ENCODE measurements at regions not wholly inside any gene's neighbourhood (a gene's known extent, or its start where the extent isn't known, plus 50 kb on each side); places are given as distances from the start of the nearest gene placed in this dataset.

GRCh38 chr6:78593898-78594667, 273.3 kb upstream of the IRAK1BP1 start:
- Histone ChIP-seq H3K36me3 (ENCODE audit: control insufficient read depth, low read depth, low read length) (no peaks in the 10 kb centered on the region), H3K27ac (ENCODE audit: low read length) (no peak overlapping the region), H3K27me3 (ENCODE audit: control insufficient read depth, insufficient read depth, low read length) (no peaks in the 10 kb centered on the region), H3K9me3 (ENCODE audit: control insufficient read depth, low read depth, low read length) (no peaks in the 10 kb centered on the region), H3K4me1 (ENCODE audit: control insufficient read depth, low read depth, low read length) (no peaks in the 10 kb centered on the region), H3K9ac (ENCODE audit: low read length) (no peak overlapping the region), H3K4me3 (ENCODE audit: low read length) (no peak overlapping the region)

GRCh38 chr6:78594668-78595066, 272.7 kb upstream of the IRAK1BP1 start:
- H3K36me3 ChIP-seq (ENCODE audit: control insufficient read depth, low read depth, low read length), result no peaks in the 10 kb centered on the region
- no peaks in the 10 kb centered on the region for H3K4me1 ChIP-seq (ENCODE audit: control insufficient read depth, low read depth, low read length)

GRCh38 chr6:78597966-78598365, 269.4 kb upstream of the IRAK1BP1 start:
- Histone ChIP-seq H3K9me3 (ENCODE audit: control insufficient read depth, low read depth, low read length) (no peaks in the 10 kb centered on the region), H3K36me3 (ENCODE audit: control insufficient read depth, low read depth, low read length) (no peaks in the 10 kb centered on the region), H3K9ac (ENCODE audit: low read length) (no peak overlapping the region), H3K4me1 (ENCODE audit: control insufficient read depth, low read depth, low read length) (no peaks in the 10 kb centered on the region), H3K4me3 (ENCODE audit: low read length) (no peak overlapping the region), H3K27me3 (ENCODE audit: control insufficient read depth, insufficient read depth, low read length) (no peaks in the 10 kb centered on the region), H3K27ac (ENCODE audit: low read length) (no peak overlapping the region)

More at GRCh38 chr6:78594668-78595066, 272.7 kb upstream of the IRAK1BP1 start:
- Histone ChIP-seq H3K4me3 (ENCODE audit: low read length) (no peak overlapping the region), H3K27me3 (ENCODE audit: control insufficient read depth, insufficient read depth, low read length) (no peaks in the 10 kb centered on the region), H3K9ac (ENCODE audit: low read length) (no peak overlapping the region), H3K27ac (ENCODE audit: low read length) (no peak overlapping the region), H3K9me3 (ENCODE audit: control insufficient read depth, low read depth, low read length) (no peaks in the 10 kb centered on the region)

- Histone ChIP-seq H3K4me1 (ENCODE audit: control insufficient read depth, low read depth, low read length) (no peaks in the 10 kb centered on the region), H3K27ac (ENCODE audit: low read length) (no peak overlapping the region), H3K27me3 (ENCODE audit: control insufficient read depth, insufficient read depth, low read length) (no peaks in the 10 kb centered on the region), H3K9me3 (ENCODE audit: control insufficient read depth, low read depth, low read length) (no peaks in the 10 kb centered on the region), H3K4me3 (ENCODE audit: low read length) (no peak overlapping the region), H3K9ac (ENCODE audit: low read length) (no peak overlapping the region), H3K36me3 (ENCODE audit: control insufficient read depth, low read depth, low read length) (no peaks in the 10 kb centered on the region)
Measured at GRCh38 chr6:78598966-78599365, 268.4 kb upstream of the IRAK1BP1 start.

- Histone ChIP-seq H3K27ac (ENCODE audit: low read length) (no peak overlapping the region), H3K4me3 (ENCODE audit: low read length) (no peak overlapping the region), H3K36me3 (ENCODE audit: control insufficient read depth, low read depth, low read length) (no peaks in the 10 kb centered on the region)
Measured at GRCh38 chr6:78599526-78599925, 267.8 kb upstream of the IRAK1BP1 start.

GRCh38 chr6:78605909-78606446, 261.4 kb upstream of the IRAK1BP1 start:
- Histone ChIP-seq H3K9me3 (ENCODE audit: control insufficient read depth, low read depth, low read length) (no peaks in the 10 kb centered on the region), H3K9ac (ENCODE audit: low read length) (no peak overlapping the region), H3K4me1 (ENCODE audit: control insufficient read depth, low read depth, low read length) (no peaks in the 10 kb centered on the region), H3K4me3 (ENCODE audit: low read length) (no peak overlapping the region), H3K27me3 (ENCODE audit: control insufficient read depth, insufficient read depth, low read length) (no peaks in the 10 kb centered on the region), H3K36me3 (ENCODE audit: control insufficient read depth, low read depth, low read length) (no peaks in the 10 kb centered on the region), H3K27ac (ENCODE audit: low read length) (no peak overlapping the region)

More at GRCh38 chr6:78599526-78599925, 267.8 kb upstream of the IRAK1BP1 start:
- H3K27me3 ChIP-seq (ENCODE audit: control insufficient read depth, insufficient read depth, low read length), result no peaks in the 10 kb centered on the region
- no peak overlapping the region for H3K9ac ChIP-seq (ENCODE audit: low read length)
- H3K9me3 ChIP-seq (ENCODE audit: control insufficient read depth, low read depth, low read length), result no peaks in the 10 kb centered on the region
- no peaks in the 10 kb centered on the region for H3K4me1 ChIP-seq (ENCODE audit: control insufficient read depth, low read depth, low read length)

GRCh38 chr6:78607189-78607588, 260.2 kb upstream of the IRAK1BP1 start:
- Histone ChIP-seq H3K36me3 (ENCODE audit: control insufficient read depth, low read depth, low read length) (no peaks in the 10 kb centered on the region), H3K9me3 (ENCODE audit: control insufficient read depth, low read depth, low read length) (no peaks in the 10 kb centered on the region), H3K9ac (ENCODE audit: low read length) (no peak overlapping the region), H3K4me3 (ENCODE audit: low read length) (no peak overlapping the region), H3K27me3 (ENCODE audit: control insufficient read depth, insufficient read depth, low read length) (no peaks in the 10 kb centered on the region), H3K27ac (ENCODE audit: low read length) (no peak overlapping the region), H3K4me1 (ENCODE audit: control insufficient read depth, low read depth, low read length) (no peaks in the 10 kb centered on the region)

GRCh38 chr6:78611102-78611620, 256.2 kb upstream of the IRAK1BP1 start:
- H3K4me1 ChIP-seq (ENCODE audit: control insufficient read depth, low read depth, low read length), result no peaks in the 10 kb centered on the region
- no peak overlapping the region for H3K9ac ChIP-seq (ENCODE audit: low read length)
- no peaks in the 10 kb centered on the region for H3K27me3 ChIP-seq (ENCODE audit: control insufficient read depth, insufficient read depth, low read length)
- H3K4me3 ChIP-seq (ENCODE audit: low read length), result no peak overlapping the region
- no peak overlapping the region for H3K27ac ChIP-seq (ENCODE audit: low read length)
- H3K36me3 ChIP-seq (ENCODE audit: control insufficient read depth, low read depth, low read length), result no peaks in the 10 kb centered on the region
- no peaks in the 10 kb centered on the region for H3K9me3 ChIP-seq (ENCODE audit: control insufficient read depth, low read depth, low read length)

- H3K4me1 ChIP-seq (ENCODE audit: control insufficient read depth, low read depth, low read length), result no peaks in the 10 kb centered on the region
- H3K4me3 ChIP-seq (ENCODE audit: low read length), result no peak overlapping the region
- H3K9ac ChIP-seq (ENCODE audit: low read length), result no peak overlapping the region
- H3K27me3 ChIP-seq (ENCODE audit: control insufficient read depth, insufficient read depth, low read length), result no peaks in the 10 kb centered on the region
- H3K36me3 ChIP-seq (ENCODE audit: control insufficient read depth, low read depth, low read length), result no peaks in the 10 kb centered on the region
- no peaks in the 10 kb centered on the region for H3K9me3 ChIP-seq (ENCODE audit: control insufficient read depth, low read depth, low read length)
- H3K27ac ChIP-seq (ENCODE audit: low read length), result no peak overlapping the region
Measured at GRCh38 chr6:78611886-78612480, 255.4 kb upstream of the IRAK1BP1 start.

GRCh38 chr6:78614961-78615360, 252.4 kb upstream of the IRAK1BP1 start:
- Histone ChIP-seq H3K27me3 (ENCODE audit: control insufficient read depth, insufficient read depth, low read length) (no peaks in the 10 kb centered on the region), H3K27ac (ENCODE audit: low read length) (no peak overlapping the region), H3K36me3 (ENCODE audit: control insufficient read depth, low read depth, low read length) (no peaks in the 10 kb centered on the region), H3K9ac (ENCODE audit: low read length) (no peak overlapping the region), H3K9me3 (ENCODE audit: control insufficient read depth, low read depth, low read length) (no peaks in the 10 kb centered on the region), H3K4me3 (ENCODE audit: low read length) (no peak overlapping the region), H3K4me1 (ENCODE audit: control insufficient read depth, low read depth, low read length) (no peaks in the 10 kb centered on the region)

GRCh38 chr6:78615430-78615904, 251.9 kb upstream of the IRAK1BP1 start:
- no peaks in the 10 kb centered on the region for H3K9me3 ChIP-seq (ENCODE audit: control insufficient read depth, low read depth, low read length)
- no peaks in the 10 kb centered on the region for H3K27me3 ChIP-seq (ENCODE audit: control insufficient read depth, insufficient read depth, low read length)
- no peaks in the 10 kb centered on the region for H3K36me3 ChIP-seq (ENCODE audit: control insufficient read depth, low read depth, low read length)
- no peaks in the 10 kb centered on the region for H3K4me1 ChIP-seq (ENCODE audit: control insufficient read depth, low read depth, low read length)
- H3K9ac ChIP-seq (ENCODE audit: low read length), result no peak overlapping the region
- no peak overlapping the region for H3K4me3 ChIP-seq (ENCODE audit: low read length)
- no peak overlapping the region for H3K27ac ChIP-seq (ENCODE audit: low read length)
